NCI-H2107 (cell line): ENCODE measurements at regions not wholly inside any gene's neighbourhood (a gene's known extent, or its start where the extent isn't known, plus 50 kb on each side); places are given as distances from the start of the nearest gene placed in this dataset.

Experiments
- DNase-seq: peaks from one replicate; lab custom pipeline; 2025; lab: John Stamatoyannopoulos, UW

- no peak for DNase-seq
Observed at GRCh38 chr5:105587963-105588662, 2025.5 kb upstream of the NUDT12 start.

- no peak for DNase-seq
Observed at GRCh38 chr5:105581988-105582690, 2019.5 kb upstream of the NUDT12 start.

- no peak for DNase-seq
Observed at GRCh38 chr5:105573575-105573974, 2011.0 kb upstream of the NUDT12 start.

- no peak for DNase-seq
Observed at GRCh38 chr5:105565531-105565930, 2002.9 kb upstream of the NUDT12 start.

GRCh38 chr5:105563842-105564241, 2001.3 kb upstream of the NUDT12 start:
- no peak for DNase-seq

- DNase-seq: no peak
Observed at GRCh38 chr5:105554568-105555169, 1992.1 kb upstream of the NUDT12 start.

GRCh38 chr5:105544300-105544699, 1981.7 kb upstream of the NUDT12 start:
- no peak for DNase-seq

GRCh38 chr5:105536675-105537074, 1974.1 kb upstream of the NUDT12 start:
- no peak for DNase-seq

- DNase-seq: no peak
Observed at GRCh38 chr5:105530716-105531261, 1968.2 kb upstream of the NUDT12 start.

GRCh38 chr5:105529851-105530250, 1967.3 kb upstream of the NUDT12 start:
- DNase-seq: no peak

GRCh38 chr5:105508519-105508918, 1945.9 kb upstream of the NUDT12 start:
- no peak for DNase-seq

- DNase-seq: no peak
Observed at GRCh38 chr5:105506692-105507277, 1944.2 kb upstream of the NUDT12 start.

- DNase-seq: no peak
Observed at GRCh38 chr5:105503950-105504349, 1941.4 kb upstream of the NUDT12 start.

- DNase-seq: no peak
Observed at GRCh38 chr5:105501315-105501714, 1938.7 kb upstream of the NUDT12 start.

GRCh38 chr5:105475401-105475800, 1912.8 kb upstream of the NUDT12 start:
- no peak for DNase-seq

GRCh38 chr5:105462377-105462776, 1899.8 kb upstream of the NUDT12 start:
- DNase-seq: no peak

- no peak for DNase-seq
Observed at GRCh38 chr5:105460721-105461120, 1898.1 kb upstream of the NUDT12 start.

GRCh38 chr5:105453216-105453807, 1890.7 kb upstream of the NUDT12 start:
- DNase-seq: no peak

- no peak for DNase-seq
Observed at GRCh38 chr5:105448271-105448670, 1885.7 kb upstream of the NUDT12 start.

GRCh38 chr5:105430516-105430915, 1867.9 kb upstream of the NUDT12 start:
- no peak for DNase-seq

- no peak for DNase-seq
Observed at GRCh38 chr5:105428451-105429380, 1866.1 kb upstream of the NUDT12 start.
